ENCODE measurements at regions not wholly inside any gene's neighbourhood (a gene's known extent, or its start where the extent isn't known, plus 50 kb on each side); places are given as distances from the start of the nearest gene placed in this dataset.

DNA sequence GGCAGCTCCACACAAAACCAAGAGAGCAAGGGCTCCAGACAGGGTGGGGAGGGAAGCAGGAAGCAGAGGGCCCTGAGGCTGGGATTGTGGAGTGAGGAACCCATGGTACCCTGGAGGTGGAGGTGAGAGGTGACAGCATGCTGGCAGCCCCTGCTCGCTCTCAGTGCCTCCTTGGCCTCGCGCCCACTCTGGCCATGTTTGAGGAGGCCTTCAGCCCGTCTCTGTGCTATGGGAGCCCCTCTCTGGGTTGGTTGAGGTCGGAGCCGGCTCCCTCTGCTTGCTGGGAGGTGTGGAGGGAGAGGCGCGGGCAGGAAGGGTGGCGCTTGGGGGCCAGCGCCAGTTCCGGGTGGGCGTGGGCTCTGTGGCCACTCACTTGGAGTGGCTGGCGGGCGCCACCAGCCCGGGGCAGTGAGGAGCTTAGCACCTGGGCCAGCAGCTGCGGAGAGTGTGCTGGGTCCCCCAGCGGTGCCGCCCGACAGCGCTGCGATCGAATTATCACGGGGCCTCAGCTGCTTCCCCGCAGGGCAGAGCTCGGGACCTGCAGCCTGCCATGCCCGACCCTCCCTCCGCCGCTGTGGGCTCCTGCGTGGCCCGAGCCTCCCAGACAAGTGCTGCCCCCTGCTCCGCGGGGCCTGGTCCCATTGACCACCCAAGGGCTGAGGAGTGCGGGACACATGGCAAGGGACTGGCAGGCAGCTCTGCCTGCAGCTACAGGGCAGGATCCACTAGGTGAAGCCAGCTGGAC lies 196.0 kb downstream of the DACT1 start:
- intact Hi-C loops (cut with micrococcal nuclease) = no loop called here
- no peaks in the 10 kb centered on the region for H3K36me3 Mint-ChIP-seq (ENCODE audit: insufficient read depth, unreplicated experiment)
- CTCF ChIA-PET = interaction anchor here (0.6 kb wide), 1 partner anchor 12 kb away, joined by 3 read pairs; no protein-coding TSS in a partner anchor
- H3K9me3 Mint-ChIP-seq (ENCODE audit: unreplicated experiment) = no peaks in the 10 kb centered on the region
- DNase-seq (ENCODE audit: unreplicated experiment) = no peak
- peaks cover 80% of the 10 kb centered on the region for H3K27me3 Mint-ChIP-seq (ENCODE audit: insufficient read depth, unreplicated experiment)
- no peak for TF ChIP-seq CTCF (IDR thresholded peaks at IDR 0.05; ENCODE audit: unreplicated experiment)
- BruUV-seq (replicated peaks) = no TSS peak
- peaks cover 5% of the 10 kb centered on the region for H3K4me1 Mint-ChIP-seq (ENCODE audit: insufficient read depth, unreplicated experiment)
- no peak overlapping the region for H3K4me3 Mint-ChIP-seq (ENCODE audit: unreplicated experiment)
- POLR2A ChIA-PET = interaction anchor here (0.6 kb wide), 1 partner anchor 31 kb away, joined by 3 read pairs; no protein-coding TSS in a partner anchor
- no peak overlapping the region for H3K27ac Mint-ChIP-seq (ENCODE audit: low read depth, unreplicated experiment)

DNA sequence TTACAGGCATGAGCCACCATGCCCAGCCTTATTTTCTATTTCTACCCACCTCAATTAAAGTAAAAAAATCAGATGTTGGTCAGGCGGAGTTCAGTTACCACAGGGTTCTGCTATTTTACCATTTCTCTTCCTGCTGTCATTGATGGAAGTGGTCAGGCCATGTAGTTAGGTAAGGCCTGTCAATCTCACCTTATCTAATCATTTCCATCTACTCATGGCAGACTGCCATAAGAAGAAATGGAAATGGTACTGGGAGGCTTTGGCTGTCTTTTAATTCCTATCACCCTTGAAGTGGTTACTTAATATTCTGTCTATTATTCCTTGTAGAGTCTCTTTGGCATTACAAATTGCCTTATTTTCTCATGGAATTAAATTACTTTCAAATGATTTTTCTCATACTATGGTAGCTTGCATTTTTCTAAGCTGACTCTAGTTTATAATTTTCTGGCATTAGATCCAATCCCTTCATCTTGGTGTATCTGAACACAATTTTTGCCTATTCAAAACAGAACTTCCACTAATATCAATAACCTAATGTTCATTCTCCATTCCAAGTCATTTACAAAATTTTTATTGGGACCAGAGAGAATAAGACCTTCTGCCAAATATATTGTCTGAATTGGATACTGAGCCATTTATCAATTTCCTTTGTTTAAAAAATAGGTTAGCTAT lies 198.7 kb downstream of the DACT1 start:
- no peak for TF ChIP-seq CTCF (IDR thresholded peaks at IDR 0.05; ENCODE audit: unreplicated experiment)
- Mint-ChIP-seq H3K36me3 (ENCODE audit: insufficient read depth, unreplicated experiment) (no peaks in the 10 kb centered on the region), H3K4me3 (ENCODE audit: unreplicated experiment) (no peak overlapping the region), H3K4me1 (ENCODE audit: insufficient read depth, unreplicated experiment) (no peaks in the 10 kb centered on the region), H3K27me3 (ENCODE audit: insufficient read depth, unreplicated experiment) (peaks cover 83% of the 10 kb centered on the region), H3K9me3 (ENCODE audit: unreplicated experiment) (no peaks in the 10 kb centered on the region), H3K27ac (ENCODE audit: low read depth, unreplicated experiment) (no peak overlapping the region)
- no peak for DNase-seq (ENCODE audit: unreplicated experiment)
- intact Hi-C loops (cut with micrococcal nuclease) = no loop called here
- CTCF ChIA-PET = no interaction called here
- no TSS peak for BruUV-seq (replicated peaks)
- POLR2A ChIA-PET = interaction anchor here (0.7 to 1.0 kb wide), 2 partner anchors 95 to 181 kb away, joined by 3 read pairs; no protein-coding TSS in a partner anchor

GRCh38 chr14:58839233-58839632 lies 201.5 kb downstream of the DACT1 start:
- H3K27me3 Mint-ChIP-seq (ENCODE audit: insufficient read depth, unreplicated experiment) = peaks cover 63% of the 10 kb centered on the region
- H3K4me3 Mint-ChIP-seq (ENCODE audit: unreplicated experiment) = no peak overlapping the region
- ChIA-PET POLR2A (no interaction called here), CTCF (interaction anchor here (1.1 kb wide), 1 partner anchor 23 kb away, joined by 5 read pairs; no protein-coding TSS in a partner anchor)
- BruUV-seq (replicated peaks) = no TSS peak
- no peaks in the 10 kb centered on the region for H3K4me1 Mint-ChIP-seq (ENCODE audit: insufficient read depth, unreplicated experiment)
- DNase-seq (ENCODE audit: unreplicated experiment) = no peak
- no peaks in the 10 kb centered on the region for H3K9me3 Mint-ChIP-seq (ENCODE audit: unreplicated experiment)
- TF ChIP-seq CTCF (IDR thresholded peaks at IDR 0.05; ENCODE audit: unreplicated experiment) = no peak
- H3K36me3 Mint-ChIP-seq (ENCODE audit: insufficient read depth, unreplicated experiment) = no peaks in the 10 kb centered on the region
- intact Hi-C loops (cut with micrococcal nuclease) = no loop called here
- H3K27ac Mint-ChIP-seq (ENCODE audit: low read depth, unreplicated experiment) = no peak overlapping the region

- DNase-seq (ENCODE audit: unreplicated experiment) = no peak
- Mint-ChIP-seq H3K36me3 (ENCODE audit: insufficient read depth, unreplicated experiment) (no peaks in the 10 kb centered on the region), H3K9me3 (ENCODE audit: unreplicated experiment) (no peaks in the 10 kb centered on the region), H3K27me3 (ENCODE audit: insufficient read depth, unreplicated experiment) (peaks cover 56% of the 10 kb centered on the region), H3K27ac (ENCODE audit: low read depth, unreplicated experiment) (no peak overlapping the region), H3K4me3 (ENCODE audit: unreplicated experiment) (no peak overlapping the region), H3K4me1 (ENCODE audit: insufficient read depth, unreplicated experiment) (no peaks in the 10 kb centered on the region)
- no peak for TF ChIP-seq CTCF (IDR thresholded peaks at IDR 0.05; ENCODE audit: unreplicated experiment)
- intact Hi-C loops (cut with micrococcal nuclease) = no loop called here
- ChIA-PET CTCF (interaction anchor here (1.1 to 1.5 kb wide), 2 partner anchors 18 to 177 kb away, joined by 3 read pairs; no protein-coding TSS in a partner anchor), POLR2A (no interaction called here)
- BruUV-seq (replicated peaks) = no TSS peak
Observed at GRCh38 chr14:58844544-58844943, 206.8 kb downstream of the DACT1 start.

Measured in MCF 10A (cell line).